ENCODE measurements at regions not wholly inside any gene's neighbourhood (a gene's known extent, or its start where the extent isn't known, plus 50 kb on each side); places are given as distances from the start of the nearest gene placed in this dataset.

DNA sequence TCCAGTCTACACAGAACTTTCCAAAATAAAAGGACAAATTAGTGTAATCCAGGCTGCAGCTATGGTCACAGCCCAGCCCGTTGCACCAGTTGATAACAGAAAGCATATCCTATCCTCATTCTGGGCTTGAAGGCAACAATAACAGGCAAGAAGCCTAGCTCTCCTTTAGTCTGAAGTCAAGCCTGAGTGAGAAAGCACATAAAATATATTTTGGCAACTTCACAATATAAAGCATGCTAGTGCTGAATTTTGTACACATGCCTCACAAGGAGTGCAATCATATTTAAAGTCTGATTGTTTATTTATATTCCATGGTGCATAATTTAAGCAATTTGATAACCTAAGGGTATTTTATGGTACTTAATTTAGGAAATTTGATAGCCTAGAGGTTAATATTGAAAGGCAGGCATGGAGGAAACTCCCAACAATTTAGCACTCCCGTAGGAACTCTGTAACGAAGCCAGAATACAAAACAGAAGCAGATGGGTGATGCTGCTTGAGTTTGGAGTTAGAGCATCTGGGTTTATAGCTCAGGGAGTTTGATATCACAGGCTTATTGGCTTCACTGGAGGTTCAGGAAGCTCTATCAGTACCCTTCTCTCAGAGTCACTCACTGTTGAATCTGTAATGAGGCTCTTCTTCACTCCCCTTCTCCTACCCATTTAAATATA, 1199.1 kb upstream of the GYPC start:
- H4K20me1 ChIP-seq (ENCODE audit: insufficient read depth, low read length), result no peaks in the 10 kb centered on the region
- no peaks in the 10 kb centered on the region for H3K4me1 ChIP-seq (ENCODE audit: insufficient read depth, low read length)
- WGBS (ENCODE audit: low lambda C conversion rate), result 2% methylated on average over 3 of the region's 3 CpGs
- no TSS peak for BruUV-seq (replicated peaks)
- ATAC-seq (no peak), DNase-seq (ENCODE audit: low spot score) (no peak), FAIRE-seq (no peak)
- peaks cover 74% of the 10 kb centered on the region for H3K9me3 ChIP-seq (ENCODE audit: low read length)
- no peak overlapping the region for H3K9ac ChIP-seq (ENCODE audit: insufficient read depth, low read depth, low read length)
- CTCF ChIA-PET (ENCODE audit: low intra/inter-chr PET ratio, low total read pairs), result no interaction called here
- H2AFZ ChIP-seq (ENCODE audit: low read length), result no peak overlapping the region
- no peak overlapping the region for H3K4me2 ChIP-seq (ENCODE audit: low read depth, low read length)
- H3K27ac ChIP-seq (ENCODE audit: extremely low read length, insufficient read depth, low read length), result no peak overlapping the region
- POLR2A ChIA-PET, result no interaction called here
- intact Hi-C loops (cut with micrococcal nuclease; ENCODE audit: unreplicated experiment) (no loop called here), in situ Hi-C loops (cut with HindIII; ENCODE audit: extremely low pct_ligation_motif_present, low pct_unique_long_range_greater_than_20kb) (no loop called here)
- H3K27me3 ChIP-seq (ENCODE audit: control insufficient read depth in 1 of 2, insufficient read depth in 2 of 2, low read length in 2 of 2), result no peaks in the 10 kb centered on the region
- H3K36me3 ChIP-seq (replicated peaks in 1 of 2; ENCODE audit: control insufficient read depth in 1 of 2, insufficient read depth in 2 of 2, low read length in 2 of 2), result no peaks in the 10 kb centered on the region
- H3K4me3 ChIP-seq (replicated peaks in 1 of 3; ENCODE audit: insufficient read depth in 1 of 3, low read depth in 2 of 3, low read length in 3 of 3), result no peak overlapping the region
- H3K79me2 ChIP-seq (ENCODE audit: insufficient read depth, low read length), result no peaks in the 10 kb centered on the region
- TF ChIP-seq ZNF292 (CRISPR knock-in tag; IDR thresholded peaks at IDR 0.05; ENCODE audit: borderline replicate concordance, low read depth) (no peak), GATAD1 (CRISPR knock-in tag; IDR thresholded peaks at IDR 0.05) (no peak), ZNF850 (CRISPR knock-in tag; conservative IDR thresholded peaks at IDR 0.05) (no peak), ZNF7 (CRISPR knock-in tag; IDR thresholded peaks at IDR 0.05) (no peak), ATRX (CRISPR knock-in tag; IDR thresholded peaks at IDR 0.05; ENCODE audit: borderline replicate concordance) (no peak), PCBP2 (optimal IDR thresholded peaks at IDR 0.05; ENCODE audit: low read depth, low read length, poor library complexity, severe bottlenecking) (no peak), NFE2L2 (IDR thresholded peaks at IDR 0.05; ENCODE audit: low read length) (no peak), ZNF33B (CRISPR knock-in tag; IDR thresholded peaks at IDR 0.05) (no peak), ZNF468 (CRISPR knock-in tag; IDR thresholded peaks at IDR 0.05) (no peak), NR1H2 (CRISPR knock-in tag; IDR thresholded peaks at IDR 0.05; ENCODE audit: borderline replicate concordance, low read depth) (no peak), ZNF564 (CRISPR knock-in tag; IDR thresholded peaks at IDR 0.05) (no peak), TP53 (CRISPR knock-in tag; conservative IDR thresholded peaks at IDR 0.05) (no peak), KDM5A (IDR thresholded peaks at IDR 0.05; ENCODE audit: borderline replicate concordance, low read length) (no peak), CBX2 (IDR thresholded peaks at IDR 0.05; ENCODE audit: low read depth, low read length) (no peak), CBX2 (CRISPR knock-in tag; IDR thresholded peaks at IDR 0.05; ENCODE audit: low read depth) (no peak), ZNF674 (CRISPR knock-in tag; IDR thresholded peaks at IDR 0.05; ENCODE audit: low read depth) (no peak)
- TF ChIP-seq, protein P1, sequence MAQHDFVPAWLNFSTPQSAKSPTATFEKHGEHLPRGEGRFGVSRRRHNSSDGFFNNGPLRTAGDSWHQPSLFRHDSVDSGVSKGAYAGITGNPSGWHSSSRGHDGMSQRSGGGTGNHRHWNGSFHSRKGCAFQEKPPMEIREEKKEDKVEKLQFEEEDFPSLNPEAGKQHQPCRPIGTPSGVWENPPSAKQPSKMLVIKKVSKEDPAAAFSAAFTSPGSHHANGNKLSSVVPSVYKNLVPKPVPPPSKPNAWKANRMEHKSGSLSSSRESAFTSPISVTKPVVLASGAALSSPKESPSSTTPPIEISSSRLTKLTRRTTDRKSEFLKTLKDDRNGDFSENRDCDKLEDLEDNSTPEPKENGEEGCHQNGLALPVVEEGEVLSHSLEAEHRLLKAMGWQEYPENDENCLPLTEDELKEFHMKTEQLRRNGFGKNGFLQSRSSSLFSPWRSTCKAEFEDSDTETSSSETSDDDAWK (CRISPR knock-in tag; IDR thresholded peaks at IDR 0.05), result no peak
- TF ChIP-seq, protein P2, sequence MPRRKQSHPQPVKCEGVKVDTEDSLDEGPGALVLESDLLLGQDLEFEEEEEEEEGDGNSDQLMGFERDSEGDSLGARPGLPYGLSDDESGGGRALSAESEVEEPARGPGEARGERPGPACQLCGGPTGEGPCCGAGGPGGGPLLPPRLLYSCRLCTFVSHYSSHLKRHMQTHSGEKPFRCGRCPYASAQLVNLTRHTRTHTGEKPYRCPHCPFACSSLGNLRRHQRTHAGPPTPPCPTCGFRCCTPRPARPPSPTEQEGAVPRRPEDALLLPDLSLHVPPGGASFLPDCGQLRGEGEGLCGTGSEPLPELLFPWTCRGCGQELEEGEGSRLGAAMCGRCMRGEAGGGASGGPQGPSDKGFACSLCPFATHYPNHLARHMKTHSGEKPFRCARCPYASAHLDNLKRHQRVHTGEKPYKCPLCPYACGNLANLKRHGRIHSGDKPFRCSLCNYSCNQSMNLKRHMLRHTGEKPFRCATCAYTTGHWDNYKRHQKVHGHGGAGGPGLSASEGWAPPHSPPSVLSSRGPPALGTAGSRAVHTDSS (CRISPR knock-in tag; conservative IDR thresholded peaks at IDR 0.05), result no peak
- TF ChIP-seq, protein P3, sequence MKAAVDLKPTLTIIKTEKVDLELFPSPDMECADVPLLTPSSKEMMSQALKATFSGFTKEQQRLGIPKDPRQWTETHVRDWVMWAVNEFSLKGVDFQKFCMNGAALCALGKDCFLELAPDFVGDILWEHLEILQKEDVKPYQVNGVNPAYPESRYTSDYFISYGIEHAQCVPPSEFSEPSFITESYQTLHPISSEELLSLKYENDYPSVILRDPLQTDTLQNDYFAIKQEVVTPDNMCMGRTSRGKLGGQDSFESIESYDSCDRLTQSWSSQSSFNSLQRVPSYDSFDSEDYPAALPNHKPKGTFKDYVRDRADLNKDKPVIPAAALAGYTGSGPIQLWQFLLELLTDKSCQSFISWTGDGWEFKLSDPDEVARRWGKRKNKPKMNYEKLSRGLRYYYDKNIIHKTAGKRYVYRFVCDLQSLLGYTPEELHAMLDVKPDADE (CRISPR knock-in tag; IDR thresholded peaks at IDR 0.05), result no peak
- TF ChIP-seq, protein P4, sequence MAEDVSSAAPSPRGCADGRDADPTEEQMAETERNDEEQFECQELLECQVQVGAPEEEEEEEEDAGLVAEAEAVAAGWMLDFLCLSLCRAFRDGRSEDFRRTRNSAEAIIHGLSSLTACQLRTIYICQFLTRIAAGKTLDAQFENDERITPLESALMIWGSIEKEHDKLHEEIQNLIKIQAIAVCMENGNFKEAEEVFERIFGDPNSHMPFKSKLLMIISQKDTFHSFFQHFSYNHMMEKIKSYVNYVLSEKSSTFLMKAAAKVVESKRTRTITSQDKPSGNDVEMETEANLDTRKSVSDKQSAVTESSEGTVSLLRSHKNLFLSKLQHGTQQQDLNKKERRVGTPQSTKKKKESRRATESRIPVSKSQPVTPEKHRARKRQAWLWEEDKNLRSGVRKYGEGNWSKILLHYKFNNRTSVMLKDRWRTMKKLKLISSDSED (CRISPR knock-in tag; IDR thresholded peaks at IDR 0.05), result no peak

All from HepG2 (cell line).